K562 (cell line): ENCODE measurements at regions not wholly inside any gene's neighbourhood (a gene's known extent, or its start where the extent isn't known, plus 50 kb on each side); places are given as distances from the start of the nearest gene placed in this dataset.

Source experiments
- ATAC-seq: fragments of 200-7000 bp; cut with Tn5 transposase; 3 replicates; pipeline ENCODE4 v1.9.1; 2020; ENCODE audit warnings: moderate library complexity
- BruUV-seq: library from RNA; stranded (reverse); fragments of 400-500 nt; replicated peaks from 2 replicates; lab custom pipeline; 2021; lab: Mats Ljungman, UMichigan
- CTCF ChIA-PET: fragments of 300-600 bp; formaldehyde crosslinking; extraction: SDS; loops from one replicate; lab custom pipeline; 2021; ENCODE audit warnings: low intra/inter-chr PET ratio; lab: Yijun Ruan, JAX
- POLR2A ChIA-PET: fragments of 300-600, 350-650 bp; sonication (Branson Sonifier 250); formaldehyde crosslinking; extraction: SDS; loops from one replicate; lab custom pipeline; 2021; ENCODE audit warnings: antibody characterized with exemption, inconsistent platforms; lab: Yijun Ruan, JAX
- DNase-seq, 4 experiments: peaks; one replicate each; pipeline versions ENCODE4 v3.0.0 to v3.0.0-alpha.2; 2011 to 2018; ENCODE audit warnings: low spot score in 3 of 4, mixed read lengths in 3 of 4; ENCODE audit errors: extremely low read depth in 1 of 4
- FAIRE-seq: peaks from 2 replicates; lab custom pipeline; 2011; peaks lifted over from hg19 to GRCh38; lab: Jason Lieb, UNC
- H2AFZ ChIP-seq: 2 replicates; pipeline ENCODE4 v1.6.0; 2011; ENCODE audit warnings: low read depth, low read length, control low read depth, inconsistent platforms
- H3K27ac ChIP-seq: fragments of 200-600 bp; 3 replicates; pipeline ENCODE4 v1.8.0; 2011; ENCODE audit warnings: low read depth, mild to moderate bottlenecking, control low read depth, inconsistent platforms, low read length, moderate library complexity, mixed read lengths; ENCODE audit errors: extremely low read depth
- H3K27me3 ChIP-seq, 2 experiments: fragments of 300-600 bp in 1 of 2; 2 replicates in 1 of 2; 3 replicates in 1 of 2; pipeline versions ENCODE4 v1.6.0 to v1.8.0; 2011; ENCODE audit warnings: inconsistent platforms in 2 of 2, low read length in 2 of 2, mild to moderate bottlenecking in 1 of 2, mixed read lengths in 1 of 2, moderate library complexity in 1 of 2; ENCODE audit not compliant: control insufficient read depth in 2 of 2, insufficient read depth in 2 of 2
- H3K36me3 ChIP-seq: fragments of 300-600 bp; 3 replicates; pipeline ENCODE4 v1.8.0; 2011; ENCODE audit warnings: mild to moderate bottlenecking, low read length, inconsistent platforms; ENCODE audit not compliant: control insufficient read depth, insufficient read depth
- H3K4me1 ChIP-seq, 2 experiments: fragments of 200-600 bp in 1 of 2; replicated peaks in 1 of 2; 2 replicates in 1 of 2; 3 replicates in 1 of 2; pipeline versions ENCODE4 v1.5.1 to v1.8.0; 2011; ENCODE audit warnings: inconsistent platforms in 2 of 2, low read length in 2 of 2, mild to moderate bottlenecking in 1 of 2, mixed read lengths in 1 of 2, moderate library complexity in 1 of 2; ENCODE audit not compliant: control insufficient read depth in 2 of 2, insufficient read depth in 2 of 2
- H3K4me2 ChIP-seq: 2 replicates; pipeline ENCODE4 v1.6.1; 2011; ENCODE audit warnings: low read length, control low read depth, inconsistent platforms, mixed read lengths; ENCODE audit not compliant: insufficient read depth
- H3K4me3 ChIP-seq: fragments of 200-600 bp; sonication (generic), shearing (Covaris generic); 2 replicates; pipeline ENCODE4 v1.5.1; 2016; ENCODE audit warnings: control low read depth, inconsistent platforms
- H3K79me2 ChIP-seq: fragments of 200-600 bp; 3 replicates; pipeline ENCODE4 v1.8.0; 2011; ENCODE audit warnings: low read length, inconsistent platforms; ENCODE audit not compliant: control insufficient read depth, insufficient read depth
- H3K9ac ChIP-seq, 2 experiments: 2 replicates each; pipeline versions ENCODE4 v1.6.0 to v1.6.1; 2011; ENCODE audit warnings: low read depth in 2 of 2, low read length in 2 of 2, control low read depth in 1 of 2, inconsistent platforms in 1 of 2, mild to moderate bottlenecking in 1 of 2, mixed read lengths in 1 of 2; ENCODE audit not compliant: insufficient read depth in 1 of 2
- H3K9me1 ChIP-seq: one replicate; pipeline ENCODE4 v1.6.0; 2011; ENCODE audit warnings: inconsistent platforms, mild to moderate bottlenecking, low read length, moderate library complexity; ENCODE audit not compliant: control insufficient read depth, insufficient read depth
- H3K9me3 ChIP-seq: replicated peaks from 2 replicates; pipeline ENCODE4 v1.5.1; 2011; ENCODE audit warnings: low read depth, low read length, inconsistent platforms; ENCODE audit not compliant: control insufficient read depth, insufficient read depth
- H4K20me1 ChIP-seq: replicated peaks from 2 replicates; pipeline ENCODE4 v1.6.1; 2011; ENCODE audit warnings: low read length, inconsistent platforms, mixed read lengths; ENCODE audit not compliant: control insufficient read depth, insufficient read depth
- CHD2 ChIP-seq: IDR thresholded peaks from 2 replicates; pipeline ENCODE4 v1.6.1; 2011; ENCODE audit warnings: low read depth, low read length
- MEF2A ChIP-seq: IDR thresholded peaks from 2 replicates; pipeline ENCODE4 v1.6.1; 2011; ENCODE audit warnings: low read depth, mild to moderate bottlenecking, low read length, moderate library complexity; ENCODE audit not compliant: control insufficient read depth
- ZNF586 ChIP-seq: fragments of 450-650 bp; formaldehyde crosslinking; conservative IDR thresholded peaks from 2 replicates; pipeline ENCODE4 v1.4.0; 2020; ENCODE audit warnings: mild to moderate bottlenecking, moderate library complexity
- WGBS: fragments of 100-300 bp; shearing (Covaris generic); methylation state at CpG from one replicate; pipeline ENCODE4 v1.1.6; 2016; ENCODE audit warnings: low coverage, mixed read lengths; ENCODE audit not compliant: insufficient coverage; ENCODE audit errors: missing lambda C conversion rate; 5-methylcytosine and 5-hydroxymethylcytosine counted together
- in situ Hi-C: fragments of 300-500 bp; cut with MboI; formaldehyde crosslinking; loops from 4 replicates; pipeline ENCODE4 v1.15.0; 2018; ENCODE audit warnings: inconsistent platforms, mixed read lengths
- intact Hi-C: fragments of 100-400 bp; cut with micrococcal nuclease; formaldehyde crosslinking; loops from 2 replicates; pipeline ENCODE4 v1.14.2; 2022
- TF ChIP-seq, protein P1 (sequence below): sonication (generic); formaldehyde crosslinking; IDR thresholded peaks from 2 replicates; pipeline ENCODE4 v1.4.0; 2020; ENCODE audit warnings: mild to moderate bottlenecking, missing genetic modification reagents

DNA sequence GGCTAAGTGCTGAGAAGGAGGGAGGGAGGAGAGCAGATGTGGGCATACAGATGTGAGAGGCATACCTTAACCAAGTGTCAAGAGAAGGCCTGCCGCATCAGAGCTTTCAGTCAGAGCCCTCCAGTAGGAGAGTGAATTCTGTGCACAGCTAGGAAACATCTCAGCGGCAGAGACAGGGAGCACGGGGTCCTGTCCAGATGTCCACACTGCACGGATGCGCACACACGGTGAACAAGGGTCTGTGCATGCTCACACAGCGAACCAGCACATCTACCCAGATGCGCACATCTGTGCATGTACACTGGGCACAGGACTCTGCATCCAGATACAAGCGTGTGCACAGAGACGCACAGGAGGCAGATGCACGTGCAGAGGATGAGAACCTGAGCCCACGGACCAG lies 778.0 kb downstream of the BRD1 start:
- no TSS peak for BruUV-seq
- no peaks in the 10 kb centered on the region for H3K36me3 ChIP-seq
- no peak overlapping the region for H3K4me3 ChIP-seq
- no peaks in the 10 kb centered on the region for H3K9me1 ChIP-seq
- H3K9ac ChIP-seq: no peak overlapping the region
- ChIA-PET POLR2A (no interaction called here), CTCF (no interaction called here)
- ATAC-seq (no peak), FAIRE-seq (no peak), DNase-seq (no peak)
- H3K4me1 ChIP-seq: peaks cover 0 to 9% of the 10 kb centered on the region in 2 experiments; a peak in 2 of 5 replicates
- H4K20me1 ChIP-seq: no peaks in the 10 kb centered on the region
- WGBS: 3% methylated on average over 11 of the region's 12 CpGs
- intact Hi-C loops (loop anchor here (10.0 kb wide), 1 partner anchor 675 kb away; no protein-coding TSS in a partner anchor), in situ Hi-C loops (loop anchor here (25.0 kb wide), 1 partner anchor 263 kb away; no protein-coding TSS in a partner anchor)
- H3K27ac ChIP-seq: no peak overlapping the region
- no peak for TF ChIP-seq ZNF586 (CRISPR knock-in tag)
- TF ChIP-seq CHD2: no peak
- TF ChIP-seq, protein P1, sequence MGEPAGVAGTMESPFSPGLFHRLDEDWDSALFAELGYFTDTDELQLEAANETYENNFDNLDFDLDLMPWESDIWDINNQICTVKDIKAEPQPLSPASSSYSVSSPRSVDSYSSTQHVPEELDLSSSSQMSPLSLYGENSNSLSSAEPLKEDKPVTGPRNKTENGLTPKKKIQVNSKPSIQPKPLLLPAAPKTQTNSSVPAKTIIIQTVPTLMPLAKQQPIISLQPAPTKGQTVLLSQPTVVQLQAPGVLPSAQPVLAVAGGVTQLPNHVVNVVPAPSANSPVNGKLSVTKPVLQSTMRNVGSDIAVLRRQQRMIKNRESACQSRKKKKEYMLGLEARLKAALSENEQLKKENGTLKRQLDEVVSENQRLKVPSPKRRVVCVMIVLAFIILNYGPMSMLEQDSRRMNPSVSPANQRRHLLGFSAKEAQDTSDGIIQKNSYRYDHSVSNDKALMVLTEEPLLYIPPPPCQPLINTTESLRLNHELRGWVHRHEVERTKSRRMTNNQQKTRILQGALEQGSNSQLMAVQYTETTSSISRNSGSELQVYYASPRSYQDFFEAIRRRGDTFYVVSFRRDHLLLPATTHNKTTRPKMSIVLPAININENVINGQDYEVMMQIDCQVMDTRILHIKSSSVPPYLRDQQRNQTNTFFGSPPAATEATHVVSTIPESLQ (CRISPR knock-in tag): no peak
- TF ChIP-seq MEF2A: no peak
- no peak overlapping the region for H3K4me2 ChIP-seq
- H3K9me3 ChIP-seq: no peaks in the 10 kb centered on the region
- H2AFZ ChIP-seq: no peak overlapping the region
- H3K27me3 ChIP-seq: peaks cover 2 to 20% of the 10 kb centered on the region in 2 experiments; a peak in 3 of 5 replicates
- no peaks in the 10 kb centered on the region for H3K79me2 ChIP-seq
